H1 (cell line): ENCODE measurements at regions not wholly inside any gene's neighbourhood (a gene's known extent, or its start where the extent isn't known, plus 50 kb on each side); places are given as distances from the start of the nearest gene placed in this dataset.

Source experiments
- BRCA1 ChIP-seq: IDR thresholded peaks from 2 replicates; pipeline ENCODE4 v1.6.1; 2012; ENCODE audit warnings: low read depth, low read length, improper control_type of control experiment
- EGR1 ChIP-seq: IDR thresholded peaks from 2 replicates; pipeline ENCODE4 v1.6.1; 2011; ENCODE audit warnings: low read depth, low read length, borderline replicate concordance
- EZH2 ChIP-seq: fragments of 200-600 bp; sonication (generic); IDR thresholded peaks from 2 replicates; pipeline ENCODE4 v1.7.1; 2012; ENCODE audit warnings: low read depth, mild to moderate bottlenecking, moderate library complexity, low read length, inconsistent platforms; ENCODE audit not compliant: severe bottlenecking
- HDAC2 ChIP-seq, 2 experiments: fragments of 300-600 bp in 1 of 2; sonication (generic) in 1 of 2; IDR thresholded peaks; 2 replicates each; pipeline ENCODE4 v1.6.1; 2011 to 2012; ENCODE audit warnings: low read depth in 2 of 2, low read length in 2 of 2, mild to moderate bottlenecking in 2 of 2, moderate library complexity in 2 of 2, borderline replicate concordance in 1 of 2, inconsistent platforms in 1 of 2
- RBBP5 ChIP-seq: IDR thresholded peaks from 2 replicates; pipeline ENCODE4 v1.7.1; 2012; ENCODE audit warnings: low read depth, mild to moderate bottlenecking, inconsistent platforms, low read length, moderate library complexity, borderline replicate concordance
- SUZ12 ChIP-seq: fragments of 200-600 bp; sonication (generic); IDR thresholded peaks from 2 replicates; pipeline ENCODE4 v1.6.1; 2012; ENCODE audit warnings: mild to moderate bottlenecking, inconsistent platforms, low read length, moderate library complexity, mixed read lengths
- TAF7 ChIP-seq: optimal IDR thresholded peaks from 2 replicates; pipeline ENCODE3; 2011; ENCODE audit warnings: low read depth, mild to moderate bottlenecking, inconsistent platforms, low read length, moderate library complexity, borderline replicate concordance
- TBP ChIP-seq: IDR thresholded peaks from 2 replicates; pipeline ENCODE4 v1.6.1; 2011; ENCODE audit warnings: low read depth, low read length, improper control_type of control experiment
- TF ChIP-seq, protein P1 (sequence below), 3 experiments: IDR thresholded peaks; 1 replicate in 2 of 3; 2 replicates in 1 of 3; pipeline versions ENCODE4 v1.5.1 to v1.6.1; 2011; ENCODE audit warnings: low read length in 3 of 3, mild to moderate bottlenecking in 3 of 3, inconsistent platforms in 2 of 3, low read depth in 1 of 3, moderate library complexity in 1 of 3; ENCODE audit not compliant: insufficient read depth in 1 of 3; ENCODE audit errors: control extremely low read depth in 1 of 3

DNA sequence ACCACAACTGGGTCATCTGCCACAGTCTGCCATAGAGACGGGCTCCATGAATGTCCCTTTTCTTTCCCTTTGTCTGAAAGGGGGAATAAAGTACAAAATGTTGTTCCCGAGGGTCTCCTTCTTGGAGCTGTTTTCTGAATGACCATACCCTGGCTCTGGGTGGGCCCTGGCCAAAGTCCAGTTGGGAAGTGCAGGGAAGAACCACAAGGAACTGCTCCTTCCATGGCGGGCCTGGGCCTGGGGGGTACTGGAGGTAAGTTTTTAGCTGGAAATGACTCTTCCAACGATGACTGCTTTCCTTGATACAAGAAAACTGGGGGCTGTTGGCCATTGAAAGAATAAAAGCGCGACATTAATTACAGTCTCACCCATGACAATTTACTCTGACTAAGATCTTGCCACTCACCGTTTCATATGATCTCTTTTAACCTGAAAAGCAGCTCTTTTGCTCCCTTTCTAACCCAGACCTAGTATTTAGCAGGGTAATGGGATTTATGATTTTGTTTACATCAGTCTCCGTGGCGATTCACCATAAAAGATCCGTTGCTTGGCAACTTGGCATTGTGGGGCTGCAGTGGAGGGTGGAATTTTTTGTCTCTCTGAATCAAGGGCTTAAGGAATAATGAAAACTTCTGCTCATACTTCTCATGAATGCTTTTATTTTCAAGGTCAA lies 89.2 kb upstream of the PTCH1 start (continued):
- TF ChIP-seq, protein P1, sequence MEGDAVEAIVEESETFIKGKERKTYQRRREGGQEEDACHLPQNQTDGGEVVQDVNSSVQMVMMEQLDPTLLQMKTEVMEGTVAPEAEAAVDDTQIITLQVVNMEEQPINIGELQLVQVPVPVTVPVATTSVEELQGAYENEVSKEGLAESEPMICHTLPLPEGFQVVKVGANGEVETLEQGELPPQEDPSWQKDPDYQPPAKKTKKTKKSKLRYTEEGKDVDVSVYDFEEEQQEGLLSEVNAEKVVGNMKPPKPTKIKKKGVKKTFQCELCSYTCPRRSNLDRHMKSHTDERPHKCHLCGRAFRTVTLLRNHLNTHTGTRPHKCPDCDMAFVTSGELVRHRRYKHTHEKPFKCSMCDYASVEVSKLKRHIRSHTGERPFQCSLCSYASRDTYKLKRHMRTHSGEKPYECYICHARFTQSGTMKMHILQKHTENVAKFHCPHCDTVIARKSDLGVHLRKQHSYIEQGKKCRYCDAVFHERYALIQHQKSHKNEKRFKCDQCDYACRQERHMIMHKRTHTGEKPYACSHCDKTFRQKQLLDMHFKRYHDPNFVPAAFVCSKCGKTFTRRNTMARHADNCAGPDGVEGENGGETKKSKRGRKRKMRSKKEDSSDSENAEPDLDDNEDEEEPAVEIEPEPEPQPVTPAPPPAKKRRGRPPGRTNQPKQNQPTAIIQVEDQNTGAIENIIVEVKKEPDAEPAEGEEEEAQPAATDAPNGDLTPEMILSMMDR (IDR thresholded peaks at IDR 0.05; ENCODE audit: control extremely low read depth in 1 of 3, insufficient read depth in 1 of 3, low read depth in 1 of 3, low read length in 3 of 3) = no peak
- TF ChIP-seq EGR1 = no peak
- no peak for TF ChIP-seq SUZ12
- TF ChIP-seq HDAC2 (IDR thresholded peaks at IDR 0.05; ENCODE audit: borderline replicate concordance in 1 of 2, low read depth in 2 of 2, low read length in 2 of 2) = no peak
- TF ChIP-seq TAF7 = no peak
- no peak for TF ChIP-seq TBP
- no peak for TF ChIP-seq BRCA1
- no peak for TF ChIP-seq RBBP5
- no peak for TF ChIP-seq EZH2
- TF ChIP-seq, all 59 proteins: peak for 0
